K562 (cell line): ENCODE measurements at regions not wholly inside any gene's neighbourhood (a gene's known extent, or its start where the extent isn't known, plus 50 kb on each side); places are given as distances from the start of the nearest gene placed in this dataset.

Experiments
- ATAC-seq: fragments of 200-7000 bp; cut with Tn5 transposase; 3 replicates; pipeline ENCODE4 v1.9.1; 2020; ENCODE audit warnings: moderate library complexity
- BruUV-seq: library from RNA; stranded (reverse); fragments of 400-500 nt; replicated peaks from 2 replicates; lab custom pipeline; 2021; lab: Mats Ljungman, UMichigan
- CTCF ChIA-PET: fragments of 300-600 bp; formaldehyde crosslinking; extraction: SDS; loops from one replicate; lab custom pipeline; 2021; ENCODE audit warnings: low intra/inter-chr PET ratio; lab: Yijun Ruan, JAX
- POLR2A ChIA-PET: fragments of 300-600, 350-650 bp; sonication (Branson Sonifier 250); formaldehyde crosslinking; extraction: SDS; loops from one replicate; lab custom pipeline; 2021; ENCODE audit warnings: antibody characterized with exemption, inconsistent platforms; lab: Yijun Ruan, JAX
- DNase-seq, 4 experiments: peaks; one replicate each; pipeline versions ENCODE4 v3.0.0 to v3.0.0-alpha.2; 2011 to 2018; ENCODE audit warnings: low spot score in 3 of 4, mixed read lengths in 3 of 4; ENCODE audit errors: extremely low read depth in 1 of 4
- FAIRE-seq: peaks from 2 replicates; lab custom pipeline; 2011; peaks lifted over from hg19 to GRCh38; lab: Jason Lieb, UNC
- H2AFZ ChIP-seq: 2 replicates; pipeline ENCODE4 v1.6.0; 2011; ENCODE audit warnings: low read depth, low read length, control low read depth, inconsistent platforms
- H3K27ac ChIP-seq: fragments of 200-600 bp; 3 replicates; pipeline ENCODE4 v1.8.0; 2011; ENCODE audit warnings: low read depth, mild to moderate bottlenecking, control low read depth, inconsistent platforms, low read length, moderate library complexity, mixed read lengths; ENCODE audit errors: extremely low read depth
- H3K27me3 ChIP-seq, 2 experiments: fragments of 300-600 bp in 1 of 2; 2 replicates in 1 of 2; 3 replicates in 1 of 2; pipeline versions ENCODE4 v1.6.0 to v1.8.0; 2011; ENCODE audit warnings: inconsistent platforms in 2 of 2, low read length in 2 of 2, mild to moderate bottlenecking in 1 of 2, mixed read lengths in 1 of 2, moderate library complexity in 1 of 2; ENCODE audit not compliant: control insufficient read depth in 2 of 2, insufficient read depth in 2 of 2
- H3K36me3 ChIP-seq: fragments of 300-600 bp; 3 replicates; pipeline ENCODE4 v1.8.0; 2011; ENCODE audit warnings: mild to moderate bottlenecking, low read length, inconsistent platforms; ENCODE audit not compliant: control insufficient read depth, insufficient read depth
- H3K4me1 ChIP-seq, 2 experiments: fragments of 200-600 bp in 1 of 2; replicated peaks in 1 of 2; 2 replicates in 1 of 2; 3 replicates in 1 of 2; pipeline versions ENCODE4 v1.5.1 to v1.8.0; 2011; ENCODE audit warnings: inconsistent platforms in 2 of 2, low read length in 2 of 2, mild to moderate bottlenecking in 1 of 2, mixed read lengths in 1 of 2, moderate library complexity in 1 of 2; ENCODE audit not compliant: control insufficient read depth in 2 of 2, insufficient read depth in 2 of 2
- H3K4me2 ChIP-seq: 2 replicates; pipeline ENCODE4 v1.6.1; 2011; ENCODE audit warnings: low read length, control low read depth, inconsistent platforms, mixed read lengths; ENCODE audit not compliant: insufficient read depth
- H3K4me3 ChIP-seq: fragments of 200-600 bp; sonication (generic), shearing (Covaris generic); 2 replicates; pipeline ENCODE4 v1.5.1; 2016; ENCODE audit warnings: control low read depth, inconsistent platforms
- H3K79me2 ChIP-seq: fragments of 200-600 bp; 3 replicates; pipeline ENCODE4 v1.8.0; 2011; ENCODE audit warnings: low read length, inconsistent platforms; ENCODE audit not compliant: control insufficient read depth, insufficient read depth
- H3K9ac ChIP-seq, 2 experiments: 2 replicates each; pipeline versions ENCODE4 v1.6.0 to v1.6.1; 2011; ENCODE audit warnings: low read depth in 2 of 2, low read length in 2 of 2, control low read depth in 1 of 2, inconsistent platforms in 1 of 2, mild to moderate bottlenecking in 1 of 2, mixed read lengths in 1 of 2; ENCODE audit not compliant: insufficient read depth in 1 of 2
- H3K9me1 ChIP-seq: one replicate; pipeline ENCODE4 v1.6.0; 2011; ENCODE audit warnings: inconsistent platforms, mild to moderate bottlenecking, low read length, moderate library complexity; ENCODE audit not compliant: control insufficient read depth, insufficient read depth
- H3K9me3 ChIP-seq: replicated peaks from 2 replicates; pipeline ENCODE4 v1.5.1; 2011; ENCODE audit warnings: low read depth, low read length, inconsistent platforms; ENCODE audit not compliant: control insufficient read depth, insufficient read depth
- H4K20me1 ChIP-seq: replicated peaks from 2 replicates; pipeline ENCODE4 v1.6.1; 2011; ENCODE audit warnings: low read length, inconsistent platforms, mixed read lengths; ENCODE audit not compliant: control insufficient read depth, insufficient read depth
- BRD4 ChIP-seq: fragments of 200-600 bp; sonication (generic); IDR thresholded peaks from 2 replicates; pipeline ENCODE4 v1.6.1; 2017; ENCODE audit warnings: inconsistent platforms
- CBFA2T2 ChIP-seq: fragments of 450-650 bp; conservative IDR thresholded peaks from 2 replicates; pipeline ENCODE4 v1.6.1; 2017; ENCODE audit warnings: mild to moderate bottlenecking
- FOXA1 ChIP-seq: fragments of 450-650 bp; IDR thresholded peaks from 2 replicates; pipeline ENCODE4 v1.6.1; 2016; ENCODE audit warnings: mild to moderate bottlenecking, borderline replicate concordance
- FOXA3 ChIP-seq, 2 experiments: fragments of 450-650 bp in 1 of 2; sonication (generic) in 1 of 2; formaldehyde crosslinking; IDR thresholded peaks in 1 of 2; conservative IDR thresholded peaks in 1 of 2; 2 replicates each; pipeline versions ENCODE4 v1.4.0 to v1.8.0; 2020 to 2022; ENCODE audit warnings: mild to moderate bottlenecking in 2 of 2, missing genetic modification reagents in 1 of 2
- HMG20B ChIP-seq: fragments of 250-450 bp; sonication (Bioruptor Pico); IDR thresholded peaks from 2 replicates; pipeline ENCODE4 v1.5.0; 2021; ENCODE audit warnings: mild to moderate bottlenecking
- IRF1 ChIP-seq: sonication (generic); formaldehyde crosslinking; IDR thresholded peaks from 2 replicates; pipeline ENCODE4 v1.8.0; 2022; ENCODE audit warnings: missing genetic modification reagents, mild to moderate bottlenecking, borderline replicate concordance
- KAT8 ChIP-seq: fragments of 450-650 bp; IDR thresholded peaks from 2 replicates; pipeline ENCODE4 v1.6.1; 2016; ENCODE audit warnings: low read depth, mild to moderate bottlenecking
- KDM2B ChIP-seq: fragments of 250-450 bp; sonication (Bioruptor Pico); IDR thresholded peaks from 2 replicates; pipeline ENCODE4 v1.8.0; 2021; ENCODE audit warnings: mild to moderate bottlenecking, moderate library complexity
- KLF13 ChIP-seq: fragments of 450-650 bp; IDR thresholded peaks from 2 replicates; pipeline ENCODE4 v1.6.1; 2016; ENCODE audit warnings: missing genetic modification characterization, low read depth, mild to moderate bottlenecking, missing compliant biosample characterization, moderate library complexity, borderline replicate concordance
- MBD1 ChIP-seq: fragments of 250-450 bp; sonication (Bioruptor Pico); IDR thresholded peaks from 2 replicates; pipeline ENCODE4 v1.8.0; 2022; ENCODE audit warnings: inconsistent platforms
- MBD2 ChIP-seq: sonication (generic); IDR thresholded peaks from 2 replicates; pipeline ENCODE4 v1.6.1; 2016; ENCODE audit warnings: low read depth, borderline replicate concordance
- ZNF134 ChIP-seq: fragments of 250-450 bp; sonication (Bioruptor Pico); conservative IDR thresholded peaks from 2 replicates; pipeline ENCODE4 v1.4.0; 2020
- ZNF398 ChIP-seq: fragments of 250-450 bp; sonication (Bioruptor Pico); IDR thresholded peaks from 2 replicates; pipeline ENCODE4 v1.8.0; 2021; ENCODE audit warnings: moderate library complexity, mild to moderate bottlenecking, inconsistent platforms
- ZNF584 ChIP-seq: fragments of 200-800 bp; sonication (Bioruptor generic); IDR thresholded peaks from 2 replicates; pipeline ENCODE4 v1.6.1; 2016; ENCODE audit warnings: low read depth, mild to moderate bottlenecking, missing genetic modification characterization, missing compliant biosample characterization
- ZNF609 ChIP-seq: sonication (generic); formaldehyde crosslinking; IDR thresholded peaks from 2 replicates; pipeline ENCODE4 v1.8.1; 2023; ENCODE audit warnings: missing genetic modification reagents, mild to moderate bottlenecking, borderline replicate concordance
- WGBS: fragments of 100-300 bp; shearing (Covaris generic); methylation state at CpG from one replicate; pipeline ENCODE4 v1.1.6; 2016; ENCODE audit warnings: low coverage, mixed read lengths; ENCODE audit not compliant: insufficient coverage; ENCODE audit errors: missing lambda C conversion rate; 5-methylcytosine and 5-hydroxymethylcytosine counted together
- in situ Hi-C: fragments of 300-500 bp; cut with MboI; formaldehyde crosslinking; loops from 4 replicates; pipeline ENCODE4 v1.15.0; 2018; ENCODE audit warnings: inconsistent platforms, mixed read lengths
- intact Hi-C: fragments of 100-400 bp; cut with micrococcal nuclease; formaldehyde crosslinking; loops from 2 replicates; pipeline ENCODE4 v1.14.2; 2022

GRCh38 chr14:98773814-98774213 lies 498.2 kb downstream of the BCL11B start:
- ChIA-PET CTCF (no interaction called here), POLR2A (no interaction called here)
- Histone ChIP-seq H3K27ac (no peak overlapping the region), H4K20me1 (no peaks in the 10 kb centered on the region), H3K9me3 (no peaks in the 10 kb centered on the region), H3K9ac (no peak overlapping the region), H2AFZ (no peak overlapping the region), H3K9me1 (no peaks in the 10 kb centered on the region), H3K4me3 (no peak overlapping the region), H3K4me2 (no peak overlapping the region), H3K27me3 (no peaks in the 10 kb centered on the region), H3K36me3 (no peaks in the 10 kb centered on the region), H3K4me1 (no peaks in the 10 kb centered on the region), H3K79me2 (no peaks in the 10 kb centered on the region)
- DNase-seq: no peak
- no peak for ATAC-seq
- no peak for FAIRE-seq
- 0% methylated on average over 2 of the region's 5 CpGs for WGBS
- no TSS peak for BruUV-seq
- in situ Hi-C loops: no loop called here
- intact Hi-C loops: no loop called here
- TF ChIP-seq FOXA1: no peak
- TF ChIP-seq IRF1 (CRISPR knock-in tag): no peak
- no peak for TF ChIP-seq MBD1 (CRISPR knock-in tag)
- no peak for TF ChIP-seq CBFA2T2
- TF ChIP-seq ZNF584 (CRISPR knock-in tag): no peak
- no peak for TF ChIP-seq FOXA3 (CRISPR knock-in tag; conservative IDR thresholded peaks at IDR 0.05 in 1 of 2, IDR thresholded peaks at IDR 0.05 in 1 of 2)
- TF ChIP-seq ZNF134: no peak
- no peak for TF ChIP-seq KDM2B (CRISPR knock-in tag)
- TF ChIP-seq ZNF609 (CRISPR knock-in tag): no peak
- no peak for TF ChIP-seq MBD2
- no peak for TF ChIP-seq KAT8
- no peak for TF ChIP-seq KLF13 (tag)
- no peak for TF ChIP-seq BRD4
- no peak for TF ChIP-seq ZNF398
- no peak for TF ChIP-seq HMG20B (CRISPR knock-in tag)
